GM12878 (cell line): ENCODE measurements at regions not wholly inside any gene's neighbourhood (a gene's known extent, or its start where the extent isn't known, plus 50 kb on each side); places are given as distances from the start of the nearest gene placed in this dataset.

Experiments
- ATAC-seq: fragments of 200-7000 bp; cut with Tn5 transposase; 3 replicates; pipeline ENCODE4 v1.9.1; 2020; ENCODE audit warnings: mild to moderate bottlenecking, moderate library complexity
- BruUV-seq: library from RNA; stranded (reverse); fragments of 400-500 nt; replicated peaks from 2 replicates; lab custom pipeline; 2021; lab: Mats Ljungman, UMichigan
- CTCF ChIA-PET: fragments of 300-600 bp; sonication (Branson Sonifier 250); formaldehyde crosslinking; extraction: SDS; loops from one replicate; lab custom pipeline; 2021; ENCODE audit warnings: inconsistent platforms; lab: Yijun Ruan, JAX
- POLR2A ChIA-PET: fragments of 350-600 bp; formaldehyde crosslinking; extraction: SDS; loops from one replicate; lab custom pipeline; 2021; ENCODE audit warnings: inconsistent platforms; lab: Charles Lee
- RAD21 ChIA-PET: fragments of 300-600 bp; sonication (Branson Sonifier 250); formaldehyde crosslinking; loops from one replicate; lab custom pipeline; 2023; ENCODE audit warnings: antibody characterized with exemption; ENCODE audit not compliant: unreplicated experiment; lab: Charles Lee
- SMC1A ChIA-PET: fragments of 300-600 bp; sonication (Branson Sonifier 250); formaldehyde crosslinking; loops from one replicate; lab custom pipeline; 2023; ENCODE audit not compliant: unreplicated experiment, uncharacterized antibody; lab: Charles Lee
- DNase-seq: peaks from one replicate; pipeline ENCODE4 v3.0.0-alpha.2; 2011; ENCODE audit warnings: low read depth, low spot score
- FAIRE-seq: peaks from 3 replicates; lab custom pipeline; 2011; peaks lifted over from hg19 to GRCh38; lab: Jason Lieb, UNC
- H2AFZ ChIP-seq: 2 replicates; pipeline ENCODE4 v1.6.0; 2011; ENCODE audit warnings: low read depth, low read length, control low read depth; ENCODE audit not compliant: control insufficient read depth
- H3K27ac ChIP-seq: 2 replicates; pipeline ENCODE4 v1.5.1; 2011; ENCODE audit warnings: control low read depth; ENCODE audit not compliant: control insufficient read depth, insufficient read depth
- H3K27me3 ChIP-seq, 2 experiments: replicated peaks in 1 of 2; 2 replicates each; pipeline versions ENCODE4 v1.6.0 to v1.6.1; 2011; ENCODE audit warnings: low read length in 1 of 2; ENCODE audit not compliant: control insufficient read depth in 2 of 2, insufficient read depth in 2 of 2
- H3K36me3 ChIP-seq, 2 experiments: 2 replicates each; pipeline ENCODE4 v1.5.1; 2011; ENCODE audit warnings: low read length in 1 of 2; ENCODE audit not compliant: control insufficient read depth in 2 of 2, insufficient read depth in 2 of 2
- H3K4me1 ChIP-seq: 2 replicates; pipeline ENCODE4 v1.6.1; 2011; ENCODE audit warnings: mild to moderate bottlenecking, low read length, moderate library complexity, mixed read lengths; ENCODE audit not compliant: control insufficient read depth, insufficient read depth
- H3K4me2 ChIP-seq: 2 replicates; pipeline ENCODE4 v1.6.0; 2011; ENCODE audit warnings: control low read depth; ENCODE audit not compliant: control insufficient read depth, insufficient read depth
- H3K4me3 ChIP-seq: fragments of 200-600 bp; sonication (generic); 2 replicates; pipeline ENCODE4 v1.5.1; 2016
- H3K79me2 ChIP-seq: 2 replicates; pipeline ENCODE4 v1.6.0; 2011; ENCODE audit warnings: low read length; ENCODE audit not compliant: control insufficient read depth, insufficient read depth
- H3K9ac ChIP-seq: 2 replicates; pipeline ENCODE4 v1.8.0; 2011; ENCODE audit warnings: low read length, control low read depth, mixed read lengths; ENCODE audit not compliant: control insufficient read depth, insufficient read depth
- H3K9me3 ChIP-seq: replicated peaks from 3 replicates; pipeline ENCODE4 v1.5.1; 2011; ENCODE audit warnings: mild to moderate bottlenecking, low read length; ENCODE audit not compliant: control insufficient read depth, insufficient read depth
- H4K20me1 ChIP-seq: 2 replicates; pipeline ENCODE4 v1.6.0; 2011; ENCODE audit not compliant: control insufficient read depth, insufficient read depth
- BACH1 ChIP-seq: fragments of 450-650 bp; IDR thresholded peaks from 2 replicates; pipeline ENCODE4 v1.6.1; 2017; ENCODE audit warnings: mild to moderate bottlenecking, borderline replicate concordance
- CBX5 ChIP-seq: sonication (generic); IDR thresholded peaks from 2 replicates; pipeline ENCODE4 v1.6.1; 2016; ENCODE audit warnings: low read depth, moderate library complexity, mild to moderate bottlenecking, inconsistent platforms
- DPF2 ChIP-seq: fragments of 450-650 bp; IDR thresholded peaks from 2 replicates; pipeline ENCODE4 v1.6.1; 2017; ENCODE audit warnings: mild to moderate bottlenecking
- E2F4 ChIP-seq: IDR thresholded peaks from 2 replicates; pipeline ENCODE4 v1.6.1; 2012; ENCODE audit warnings: low read depth, low read length, improper control_type of control experiment
- EZH2 ChIP-seq: IDR thresholded peaks from 2 replicates; pipeline ENCODE4 v1.6.1; 2012; ENCODE audit warnings: low read depth, mild to moderate bottlenecking, control low read depth, inconsistent platforms, low read length, borderline replicate concordance; ENCODE audit not compliant: control insufficient read depth
- NR2C1 ChIP-seq: fragments of 450-650 bp; IDR thresholded peaks from 2 replicates; pipeline ENCODE4 v1.6.1; 2017; ENCODE audit warnings: antibody characterized with exemption, mild to moderate bottlenecking, moderate library complexity
- RAD21 ChIP-seq: IDR thresholded peaks from 2 replicates; pipeline ENCODE4 v1.6.1; 2011; ENCODE audit warnings: mild to moderate bottlenecking, low read depth, low read length, moderate library complexity; ENCODE audit not compliant: insufficient read depth
- RCOR1 ChIP-seq: conservative IDR thresholded peaks from 2 replicates; pipeline ENCODE4 v1.6.1; 2012; ENCODE audit warnings: low read depth, low read length, improper control_type of control experiment
- RELA ChIP-seq: fragments of 450-650 bp; IDR thresholded peaks from 2 replicates; pipeline ENCODE4 v1.8.0; 2014; ENCODE audit warnings: borderline replicate concordance; ENCODE audit not compliant: partially characterized antibody
- SP1 ChIP-seq: IDR thresholded peaks from one replicate; pipeline ENCODE4 v1.6.1; 2011; ENCODE audit warnings: low read depth, low read length
- SRF ChIP-seq, 2 experiments: IDR thresholded peaks; 2 replicates each; pipeline ENCODE4 v1.6.1; 2011; ENCODE audit warnings: low read depth in 2 of 2, low read length in 2 of 2, mild to moderate bottlenecking in 1 of 2, moderate library complexity in 1 of 2
- TAF1 ChIP-seq: IDR thresholded peaks from 2 replicates; pipeline ENCODE4 v1.6.1; 2011; ENCODE audit warnings: mild to moderate bottlenecking, low read depth, low read length, borderline replicate concordance
- ZNF207 ChIP-seq: fragments of 450-650 bp; IDR thresholded peaks from 2 replicates; pipeline ENCODE4 v1.6.1; 2014; ENCODE audit warnings: antibody characterized with exemption, mild to moderate bottlenecking, borderline replicate concordance
- WGBS: methylation state at CpG from one replicate; pipeline ENCODE4 v1.1.6; 2016; ENCODE audit warnings: low lambda C conversion rate; ENCODE audit not compliant: insufficient replicate concordance, insufficient coverage; ENCODE audit errors: missing lambda C conversion rate; 5-methylcytosine and 5-hydroxymethylcytosine counted together
- in situ Hi-C: fragments of 300-500 bp; cut with MboI; formaldehyde crosslinking; loops from 9 replicates; pipeline ENCODE4 v1.14.3; 2018; ENCODE audit warnings: mixed read lengths
- intact Hi-C: fragments of 100-400 bp; cut with micrococcal nuclease; formaldehyde crosslinking; loops from one replicate; pipeline ENCODE4 v1.14.2; 2022; ENCODE audit not compliant: unreplicated experiment
- TF ChIP-seq, protein P1 (sequence below): IDR thresholded peaks from 2 replicates; pipeline ENCODE4 v1.6.1; 2011; ENCODE audit warnings: borderline replicate concordance, low read depth, mild to moderate bottlenecking, moderate library complexity, low read length; ENCODE audit not compliant: insufficient read depth, poor library complexity, severe bottlenecking
- TF ChIP-seq, protein P2 (sequence below): IDR thresholded peaks from 2 replicates; pipeline ENCODE4 v1.6.1; 2011; ENCODE audit warnings: mild to moderate bottlenecking, low read depth, low read length, moderate library complexity; ENCODE audit not compliant: insufficient replicate concordance
- TF ChIP-seq, protein P3 (sequence below): fragments of 450-650 bp; IDR thresholded peaks from 2 replicates; pipeline ENCODE4 v1.6.1; 2016; ENCODE audit warnings: mild to moderate bottlenecking

DNA sequence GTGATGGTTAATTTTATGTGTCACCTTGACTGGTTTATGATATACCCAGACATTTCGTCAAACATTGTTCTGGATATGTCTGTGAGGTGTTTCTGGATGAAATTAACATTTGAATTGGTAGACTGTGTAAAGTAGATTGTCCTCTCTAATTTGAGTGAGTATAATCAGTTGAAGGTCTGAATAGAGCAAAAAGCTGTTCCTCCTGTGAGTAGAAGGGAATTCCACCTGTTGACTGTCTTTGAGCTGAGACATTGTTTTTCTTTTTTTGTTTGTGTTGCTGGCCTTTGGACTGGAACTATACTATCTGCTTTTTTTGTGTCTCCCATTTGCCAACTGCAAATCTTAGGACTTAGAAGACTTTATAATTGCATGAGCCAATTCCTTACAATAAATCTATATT is 920.9 kb upstream of the LRFN5 start:
- BruUV-seq = no TSS peak
- no peaks in the 10 kb centered on the region for H3K27me3 ChIP-seq

More for the DNA sequence above, 920.9 kb upstream of the LRFN5 start:
- H3K9me3 ChIP-seq = no peaks in the 10 kb centered on the region
- H3K4me3 ChIP-seq = no peak overlapping the region
- CTCF ChIA-PET = no interaction called here
- WGBS = 19% methylated on average over 1 of the region's 1 CpG
- no peak for TF ChIP-seq SRF (IDR thresholded peaks at IDR 0.05; ENCODE audit: low read depth in 2 of 2, low read length in 2 of 2)
- TF ChIP-seq RAD21 = no peak
- TF ChIP-seq DPF2 = no peak
- TF ChIP-seq SP1 = no peak
- TF ChIP-seq, protein P1, sequence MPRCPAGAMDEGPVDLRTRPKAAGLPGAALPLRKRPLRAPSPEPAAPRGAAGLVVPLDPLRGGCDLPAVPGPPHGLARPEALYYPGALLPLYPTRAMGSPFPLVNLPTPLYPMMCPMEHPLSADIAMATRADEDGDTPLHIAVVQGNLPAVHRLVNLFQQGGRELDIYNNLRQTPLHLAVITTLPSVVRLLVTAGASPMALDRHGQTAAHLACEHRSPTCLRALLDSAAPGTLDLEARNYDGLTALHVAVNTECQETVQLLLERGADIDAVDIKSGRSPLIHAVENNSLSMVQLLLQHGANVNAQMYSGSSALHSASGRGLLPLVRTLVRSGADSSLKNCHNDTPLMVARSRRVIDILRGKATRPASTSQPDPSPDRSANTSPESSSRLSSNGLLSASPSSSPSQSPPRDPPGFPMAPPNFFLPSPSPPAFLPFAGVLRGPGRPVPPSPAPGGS = no peak
- TF ChIP-seq RELA = no peak
- no peak for TF ChIP-seq ZNF207
- TF ChIP-seq RCOR1 = no peak
- no peak for TF ChIP-seq CBX5
- no peak for TF ChIP-seq E2F4
- TF ChIP-seq, protein P2, sequence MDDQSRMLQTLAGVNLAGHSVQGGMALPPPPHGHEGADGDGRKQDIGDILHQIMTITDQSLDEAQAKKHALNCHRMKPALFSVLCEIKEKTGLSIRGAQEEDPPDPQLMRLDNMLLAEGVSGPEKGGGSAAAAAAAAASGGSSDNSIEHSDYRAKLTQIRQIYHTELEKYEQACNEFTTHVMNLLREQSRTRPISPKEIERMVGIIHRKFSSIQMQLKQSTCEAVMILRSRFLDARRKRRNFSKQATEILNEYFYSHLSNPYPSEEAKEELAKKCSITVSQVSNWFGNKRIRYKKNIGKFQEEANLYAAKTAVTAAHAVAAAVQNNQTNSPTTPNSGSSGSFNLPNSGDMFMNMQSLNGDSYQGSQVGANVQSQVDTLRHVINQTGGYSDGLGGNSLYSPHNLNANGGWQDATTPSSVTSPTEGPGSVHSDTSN = no peak
- TF ChIP-seq EZH2 = no peak
- no peak for TF ChIP-seq NR2C1
- no peak for TF ChIP-seq TAF1
- no peak for TF ChIP-seq BACH1
- TF ChIP-seq, protein P3, sequence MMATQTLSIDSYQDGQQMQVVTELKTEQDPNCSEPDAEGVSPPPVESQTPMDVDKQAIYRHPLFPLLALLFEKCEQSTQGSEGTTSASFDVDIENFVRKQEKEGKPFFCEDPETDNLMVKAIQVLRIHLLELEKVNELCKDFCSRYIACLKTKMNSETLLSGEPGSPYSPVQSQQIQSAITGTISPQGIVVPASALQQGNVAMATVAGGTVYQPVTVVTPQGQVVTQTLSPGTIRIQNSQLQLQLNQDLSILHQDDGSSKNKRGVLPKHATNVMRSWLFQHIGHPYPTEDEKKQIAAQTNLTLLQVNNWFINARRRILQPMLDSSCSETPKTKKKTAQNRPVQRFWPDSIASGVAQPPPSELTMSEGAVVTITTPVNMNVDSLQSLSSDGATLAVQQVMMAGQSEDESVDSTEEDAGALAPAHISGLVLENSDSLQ = no peak
- TF ChIP-seq, all 136 proteins: peak for 0
- no peaks in the 10 kb centered on the region for H4K20me1 ChIP-seq
- no peaks in the 10 kb centered on the region for H3K79me2 ChIP-seq
- in situ Hi-C loops = no loop called here
- H3K27ac ChIP-seq = no peak overlapping the region
- no peak for DNase-seq
- ATAC-seq = no peak
- ChIA-PET SMC1A (no interaction called here), RAD21 (no interaction called here), POLR2A (no interaction called here)
- no peak overlapping the region for H3K9ac ChIP-seq
- intact Hi-C loops = no loop called here
- no peaks in the 10 kb centered on the region for H3K4me1 ChIP-seq
- no peak for FAIRE-seq
- no peak overlapping the region for H3K4me2 ChIP-seq
- no peaks in the 10 kb centered on the region for H3K36me3 ChIP-seq
- H2AFZ ChIP-seq = no peak overlapping the region
